Suppressor macrophage treated with lipopolysaccharide for 1 hour (primary cell): ENCODE measurements at regions not wholly inside any gene's neighbourhood (a gene's known extent, or its start where the extent isn't known, plus 50 kb on each side); places are given as distances from the start of the nearest gene placed in this dataset.
"Not testable (repeated sequence)": the region's sequence is repeated elsewhere in the genome, so short reads cannot be mapped to it uniquely, and the experiment has no call there.

Experiments
- DNase-seq, 3 donors: peaks; one replicate each; pipeline ENCODE4 v3.0.0-alpha.2; 2020 to 2022

- no peak for DNase-seq
Observed at GRCh38 chr11:105429096-105429910, 180.6 kb upstream of the GRIA4 start.

DNA sequence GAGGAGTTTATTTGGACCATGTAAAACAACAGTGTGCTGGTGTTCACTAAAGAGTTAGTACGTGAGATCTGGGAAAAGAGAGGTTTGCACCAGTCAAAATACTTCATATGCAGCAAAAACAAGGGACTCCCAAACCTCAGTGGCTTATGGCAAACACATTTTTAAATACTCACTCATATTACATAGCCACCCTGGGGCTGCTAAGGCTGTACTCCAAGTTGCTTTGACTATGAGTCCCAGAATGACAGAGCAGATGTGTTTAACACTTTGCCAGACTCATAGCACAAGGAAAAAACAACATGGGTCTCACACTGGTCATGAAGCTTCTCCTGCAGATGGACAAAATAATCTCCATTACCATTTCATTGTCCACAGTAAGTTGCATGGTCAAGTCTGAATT lies 202.8 kb upstream of the GRIA4 start:
- no peak for DNase-seq

- no peak for DNase-seq
Observed at GRCh38 chr11:105401269-105401809, 208.5 kb upstream of the GRIA4 start.

- peak; percentile 16 to 57 (median 44) for DNase-seq
Observed at GRCh38 chr11:105399511-105399910, 210.4 kb upstream of the GRIA4 start.

DNA sequence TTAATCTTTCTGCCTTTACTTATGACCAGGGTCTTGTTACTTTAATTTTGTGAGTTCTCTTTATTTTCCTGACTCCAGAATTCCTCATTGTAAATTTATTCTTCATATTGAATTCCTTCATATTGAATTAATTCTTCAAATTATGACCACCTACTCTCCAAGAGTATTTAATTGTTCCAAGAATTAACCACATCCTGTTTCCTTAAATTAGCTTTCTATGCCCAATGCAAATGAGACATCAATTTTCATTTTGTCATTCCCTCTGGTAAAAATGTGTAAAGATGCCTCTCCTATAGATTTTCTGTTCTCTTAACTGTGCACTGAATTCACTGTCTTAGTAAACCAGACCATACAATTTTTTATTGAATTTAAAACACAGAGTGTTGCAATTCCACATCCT lies 211.2 kb upstream of the GRIA4 start:
- DNase-seq: no peak

DNA sequence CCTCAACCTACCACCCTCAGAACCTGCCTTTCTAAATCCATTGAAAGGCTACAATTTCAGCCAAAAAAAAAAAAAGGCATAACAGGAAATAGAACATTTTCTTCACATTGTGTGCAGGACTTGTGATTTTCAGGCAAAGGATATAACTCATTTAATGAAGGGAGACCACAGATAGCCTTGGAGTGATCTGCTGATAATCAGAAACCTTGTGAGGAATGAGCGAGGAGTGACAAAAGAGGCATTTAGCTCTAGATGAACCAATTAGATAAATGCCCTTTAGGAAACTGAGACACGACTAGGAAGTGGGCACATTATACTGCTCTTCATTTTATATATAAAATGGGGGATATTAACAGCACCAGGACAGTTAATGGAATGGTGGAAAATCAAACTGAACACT lies 216.5 kb upstream of the GRIA4 start:
- no peak for DNase-seq

DNA sequence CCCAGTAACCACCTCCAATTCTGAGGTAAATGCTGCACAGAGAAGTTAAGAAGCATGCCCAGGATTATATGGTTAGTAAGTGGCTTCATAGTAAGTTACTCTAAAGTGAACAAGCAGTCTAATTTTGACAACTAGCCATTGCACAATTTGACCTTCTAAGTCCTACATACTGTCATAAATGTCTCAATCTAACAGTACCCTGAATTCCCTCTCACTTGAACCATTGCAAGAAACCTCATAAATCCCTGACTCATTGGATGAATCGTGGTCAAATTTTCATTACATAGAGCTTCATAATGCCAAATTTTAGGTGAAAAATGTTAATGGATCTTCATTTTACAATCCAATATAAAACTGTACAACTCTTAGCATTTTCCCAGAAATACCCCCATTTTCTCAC lies 217.3 kb upstream of the GRIA4 start:
- peak; percentile 12 to 62 (median 53) for DNase-seq

DNA sequence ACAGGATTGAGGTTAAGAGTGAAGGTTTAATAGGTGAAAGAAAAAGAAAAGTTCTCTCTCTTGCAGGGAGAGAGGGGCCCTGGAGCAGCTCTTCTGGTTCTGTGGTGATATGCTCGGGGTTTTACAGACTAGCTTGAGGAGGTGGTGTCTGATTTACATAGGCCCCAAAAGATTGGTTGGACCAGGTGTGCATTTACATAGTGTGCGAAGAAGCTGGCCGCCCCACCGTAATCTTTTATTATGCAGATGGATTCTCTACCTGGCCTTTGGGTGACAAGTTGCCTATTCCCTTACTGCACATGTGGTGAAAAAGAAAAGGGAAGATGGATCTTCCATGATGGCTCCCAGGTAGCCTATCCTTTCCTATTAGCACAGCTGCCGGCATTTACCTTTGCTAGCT lies 219.9 kb upstream of the GRIA4 start:
- no peak for DNase-seq

DNA sequence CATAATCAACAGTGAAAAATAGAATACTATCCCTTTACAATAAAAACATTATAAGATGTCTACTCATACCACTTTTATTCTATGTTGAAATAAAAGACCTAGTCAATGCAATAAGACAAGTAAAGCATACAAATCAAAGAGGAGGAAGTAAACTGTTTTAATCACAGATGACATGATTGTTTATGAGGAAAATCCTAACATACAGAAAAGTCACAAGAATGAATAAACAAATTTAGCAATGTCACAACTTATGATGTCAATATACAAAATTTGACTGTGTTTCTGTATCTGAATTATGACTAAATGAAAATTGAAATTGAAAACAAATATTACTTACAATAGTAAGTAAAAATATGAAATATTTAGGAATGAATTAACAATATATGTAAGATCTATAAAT lies 221.9 kb upstream of the GRIA4 start:
- DNase-seq: peak in 2 of 3 donors; percentile 50 to 55

GRCh38 chr11:105381941-105382340 lies 227.9 kb upstream of the GRIA4 start:
- DNase-seq: no peak

DNA sequence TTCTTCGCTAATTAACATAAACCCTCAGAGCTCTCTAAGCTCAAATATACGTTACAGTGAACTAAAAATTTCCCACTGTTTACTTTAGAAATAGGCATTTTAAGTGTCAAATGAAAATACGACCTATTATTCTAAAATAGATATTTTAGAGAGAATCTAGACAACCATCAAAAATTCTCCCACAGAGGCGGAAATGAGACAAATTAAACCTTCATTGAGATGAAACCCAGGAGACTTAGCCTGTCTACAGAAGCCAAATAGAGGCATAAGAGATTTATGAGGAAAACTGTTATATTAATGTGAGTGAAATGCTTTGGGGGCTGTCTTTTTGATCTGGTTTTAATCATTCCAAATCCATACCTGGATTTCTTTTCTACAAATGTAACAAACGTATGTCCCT lies 232.0 kb upstream of the GRIA4 start:
- no peak for DNase-seq

GRCh38 chr11:105372206-105372605 lies 232.6 kb upstream of the CARD18 start:
- no peak for DNase-seq

- DNase-seq: no peak
Observed at GRCh38 chr11:105371311-105371710, 231.7 kb upstream of the CARD18 start.

DNA sequence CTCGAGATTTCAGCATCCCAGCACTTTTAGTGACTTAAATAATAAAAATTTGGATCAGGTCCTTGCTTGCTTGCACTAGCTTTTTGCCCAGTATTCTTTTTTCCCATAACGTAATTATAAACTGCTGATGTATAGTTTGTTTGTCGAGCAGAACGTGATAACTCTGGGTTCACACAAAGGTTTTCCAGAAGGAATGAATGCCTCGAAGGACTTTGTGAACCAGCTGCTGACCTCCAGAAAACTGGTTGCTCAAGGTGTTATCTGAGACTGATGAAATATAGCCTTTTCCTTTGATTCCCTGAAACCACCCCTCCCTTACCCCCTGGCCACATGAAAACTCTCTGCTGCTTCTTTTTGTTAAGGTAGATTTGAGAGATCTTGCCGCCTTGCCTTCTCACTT lies 229.1 kb upstream of the CARD18 start:
- DNase-seq: no peak

- DNase-seq: no peak
Observed at GRCh38 chr11:105367129-105367528, 227.6 kb upstream of the CARD18 start.

GRCh38 chr11:105361651-105362050 lies 222.1 kb upstream of the CARD18 start:
- no peak for DNase-seq

DNA sequence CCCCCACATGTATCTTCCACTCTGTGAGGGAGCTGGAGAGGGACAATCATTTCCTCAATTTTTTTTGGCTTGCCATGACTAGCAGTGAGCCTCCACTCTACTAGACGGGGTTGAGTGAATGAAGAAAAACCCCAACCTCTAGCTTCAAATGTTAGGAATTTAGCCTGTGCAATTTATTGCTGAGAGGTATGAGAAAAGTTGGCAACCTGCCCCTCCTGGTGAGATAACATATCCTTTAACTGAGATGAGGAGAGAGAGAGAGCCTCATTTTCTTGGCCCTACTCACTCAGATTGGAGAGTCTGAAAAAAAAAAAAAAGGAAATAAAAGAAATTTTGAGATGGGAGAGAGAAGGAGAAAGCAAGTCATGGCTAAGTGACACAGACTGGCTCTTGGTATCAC lies 218.2 kb upstream of the CARD18 start:
- no peak for DNase-seq

DNA sequence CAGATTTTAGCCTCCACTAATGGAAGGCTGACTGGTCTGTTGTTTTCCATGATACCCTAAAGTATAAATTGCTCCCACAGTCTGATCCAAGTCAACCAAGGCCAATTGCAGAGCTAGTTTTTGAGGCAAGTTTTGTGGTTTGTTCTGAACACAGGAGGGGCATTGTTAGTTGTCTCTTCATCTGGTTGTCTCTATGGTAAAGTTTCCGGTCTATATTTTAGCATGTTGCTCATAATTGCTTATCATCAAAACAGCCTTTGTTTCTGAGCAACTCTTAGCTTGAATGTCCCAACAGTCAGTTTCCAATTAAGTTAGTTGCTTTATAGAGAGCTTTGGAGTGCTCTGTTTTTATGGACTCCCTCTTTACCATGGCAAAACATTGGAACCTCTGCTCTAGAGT lies 217.6 kb upstream of the CARD18 start:
- DNase-seq: no peak

DNA sequence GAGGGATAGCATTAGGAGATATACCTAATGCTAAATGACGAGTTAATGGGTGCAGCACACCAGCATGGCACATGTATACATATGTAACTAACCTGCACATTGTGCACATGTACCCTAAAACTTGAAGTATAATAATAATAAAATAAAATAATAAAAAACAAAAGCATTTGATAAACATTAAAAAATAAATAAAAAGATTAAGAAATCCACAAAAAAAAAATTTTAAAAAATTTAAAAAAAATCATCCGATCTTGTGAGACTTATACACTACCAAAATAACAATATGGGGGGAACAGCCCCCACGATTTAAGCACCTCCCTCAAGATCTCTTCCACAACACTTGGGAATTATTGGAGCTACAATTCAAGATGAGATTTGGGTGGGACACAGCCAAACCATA lies 210.3 kb upstream of the CARD18 start:
- not testable (repeated sequence) for DNase-seq

DNA sequence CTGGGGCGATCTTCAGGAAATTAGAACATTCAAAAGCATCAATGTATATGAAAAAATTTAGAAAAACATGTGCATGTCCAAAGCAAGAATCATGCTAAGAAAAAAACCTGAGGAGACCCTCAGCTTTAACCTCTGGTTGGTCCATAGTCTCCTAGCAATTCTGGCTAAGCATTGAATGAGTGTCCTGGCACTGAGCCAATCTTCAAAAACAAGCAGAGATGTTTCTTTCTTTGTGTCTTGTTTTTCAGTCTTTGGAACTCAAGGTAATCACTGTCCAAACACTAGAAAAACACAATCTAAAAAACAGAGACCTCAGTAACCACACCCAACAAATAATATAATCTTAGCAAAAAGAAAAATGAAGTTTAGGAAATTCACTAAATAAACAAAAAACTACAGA lies 205.4 kb upstream of the CARD18 start:
- no peak for DNase-seq

DNA sequence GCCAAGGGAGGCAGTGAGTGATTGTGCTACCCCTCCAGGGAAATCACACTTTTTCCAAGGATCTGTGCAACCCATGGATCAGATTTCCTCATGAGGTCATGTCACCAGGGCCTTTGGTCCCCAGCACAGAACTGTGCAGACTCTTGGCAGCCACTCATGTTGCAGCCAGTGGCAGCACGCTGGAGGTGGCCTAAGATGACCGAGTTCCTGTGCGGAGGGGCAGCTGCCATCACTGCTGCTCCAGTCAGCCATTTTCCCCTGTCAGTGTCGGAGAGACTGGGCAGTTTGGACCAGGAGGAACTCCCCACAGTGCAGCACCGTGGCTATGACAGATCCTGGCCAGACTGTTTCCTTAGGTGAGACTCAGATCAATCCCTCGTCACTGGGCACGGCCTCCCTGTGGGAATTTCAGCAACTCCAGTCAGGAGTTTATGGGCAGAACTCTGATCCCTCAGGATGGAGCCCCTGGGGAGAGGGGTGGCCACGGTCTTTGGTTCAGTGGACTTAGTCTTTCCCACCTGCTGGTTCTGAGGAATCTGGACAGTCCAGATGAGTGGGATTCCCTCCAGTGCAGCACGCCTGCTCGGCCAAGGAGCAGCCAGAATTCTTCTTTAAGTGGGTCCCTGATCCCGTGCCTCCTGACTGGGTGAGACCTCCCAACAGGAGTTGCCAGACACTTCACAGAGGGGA lies 194.6 kb upstream of the CARD18 start:
- DNase-seq: peak in 1 of 3 donors; percentile 12

DNA sequence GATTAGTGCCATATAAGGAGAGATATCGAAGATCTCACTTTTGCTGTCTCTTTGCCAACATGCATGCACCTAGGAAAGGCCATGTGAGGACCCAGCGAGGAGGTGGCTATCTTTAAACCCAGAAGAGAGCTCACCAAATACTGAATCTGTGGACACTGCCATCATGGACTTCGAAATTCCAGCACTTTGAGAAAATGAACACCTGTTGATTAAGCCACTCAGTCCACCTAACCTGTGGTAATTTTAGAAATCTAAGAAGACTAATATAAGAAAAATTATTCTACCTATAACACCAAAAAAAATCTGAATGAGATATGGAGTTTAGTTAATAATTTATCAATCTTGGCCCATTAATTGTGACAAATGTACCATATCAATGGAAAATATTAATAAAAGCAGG lies 193.6 kb upstream of the CARD18 start:
- peak in 1 of 3 donors; percentile 5 for DNase-seq

GRCh38 chr11:105332171-105332570 lies 192.6 kb upstream of the CARD18 start:
- DNase-seq: no peak

GRCh38 chr11:105328061-105328460 lies 188.5 kb upstream of the CARD18 start:
- peak in 2 of 3 donors; percentile 16 to 24 for DNase-seq
